ENCODE measurements at regions not wholly inside any gene's neighbourhood (a gene's known extent, or its start where the extent isn't known, plus 50 kb on each side); places are given as distances from the start of the nearest gene placed in this dataset.
"Not testable (repeated sequence)": the region's sequence is repeated elsewhere in the genome, so short reads cannot be mapped to it uniquely, and the experiment has no call there.

DNA sequence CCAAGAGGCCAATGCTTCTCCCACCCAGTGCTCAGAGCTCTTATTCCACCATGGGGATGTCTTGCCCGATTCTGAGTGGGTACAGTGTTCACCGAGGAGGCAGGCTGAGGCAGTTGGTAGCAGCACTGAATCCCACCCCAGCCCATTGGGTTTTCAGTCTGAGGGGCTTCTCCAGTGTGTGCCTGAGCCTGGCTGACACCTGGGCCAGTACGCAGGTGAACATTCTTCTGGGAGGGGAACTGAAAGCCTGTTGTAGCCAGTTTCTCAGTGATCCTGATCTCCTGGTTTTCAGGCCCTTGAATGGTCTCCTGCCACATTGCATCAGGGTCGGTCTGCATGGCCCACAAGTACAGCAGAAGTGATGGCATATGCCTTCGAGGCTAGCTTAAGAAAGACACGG lies 98.2 kb downstream of the TMEM17 start:
- H3K27ac Mint-ChIP-seq, result no peak overlapping the region
- no peak for DNase-seq
- H3K27me3 Mint-ChIP-seq (ENCODE audit: low read depth in 3 of 3), result peaks cover 6 to 11% (median 8%) of the 10 kb centered on the region in 3 donors
- H3K36me3 Mint-ChIP-seq, result no peaks in the 10 kb centered on the region
- peaks cover 5 to 16% of the 10 kb centered on the region in 2 donors for H3K4me1 Mint-ChIP-seq
- H3K9me3 Mint-ChIP-seq, result no peaks in the 10 kb centered on the region
- H3K4me3 Mint-ChIP-seq, result no peak overlapping the region

DNA sequence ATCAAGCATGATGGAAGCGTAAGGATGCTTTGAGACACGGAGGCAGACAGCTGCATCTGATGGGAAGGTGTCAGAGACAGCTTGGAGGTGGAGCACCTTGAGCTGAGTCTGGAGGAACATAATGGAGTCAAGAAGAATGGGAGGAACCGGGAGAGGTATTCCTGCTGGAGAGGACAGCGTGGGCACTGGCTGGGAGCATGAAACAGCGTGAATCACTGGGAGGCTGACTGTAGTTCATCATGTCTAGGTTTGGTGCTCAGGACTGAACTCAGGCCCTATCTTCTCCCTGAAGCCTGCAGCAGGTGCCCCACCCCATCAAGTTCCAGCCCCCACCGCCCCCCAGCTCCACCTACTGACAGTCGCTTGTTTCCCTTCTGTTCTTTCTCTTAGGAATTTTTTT lies 98.6 kb downstream of the TMEM17 start:
- Mint-ChIP-seq H3K27ac (peak overlapping the region in 1 of 6 donors; percentile 33), H3K27me3 (ENCODE audit: low read depth in 3 of 3) (peaks cover 4 to 6% (median 5%) of the 10 kb centered on the region in 3 donors), H3K4me3 (no peak overlapping the region), H3K36me3 (no peaks in the 10 kb centered on the region), H3K4me1 (peaks cover 5 to 12% of the 10 kb centered on the region in 2 donors), H3K9me3 (no peaks in the 10 kb centered on the region)
- no peak for DNase-seq

DNA sequence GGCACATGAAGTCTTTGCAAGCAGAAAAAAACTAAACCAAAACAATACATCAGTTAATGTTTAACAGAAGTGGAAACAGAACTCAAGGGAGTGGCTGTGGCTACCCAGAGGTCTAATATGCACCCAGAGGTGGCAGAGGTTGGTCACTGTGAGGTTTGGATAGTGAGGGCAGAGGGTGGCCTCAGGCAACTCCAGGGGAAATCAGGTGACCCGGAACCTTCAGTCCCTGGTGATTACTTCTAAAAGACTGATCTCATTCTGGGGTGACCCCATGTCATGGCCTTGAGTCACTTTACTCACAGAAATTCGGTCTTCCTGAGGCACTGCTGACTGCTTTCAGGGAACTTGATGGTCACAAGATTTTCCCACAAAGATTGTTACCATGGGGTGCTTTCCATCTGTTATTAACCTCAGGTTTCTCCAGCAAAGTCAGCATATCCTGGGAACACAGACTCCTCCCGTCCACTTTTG lies 99.4 kb downstream of the TMEM17 start:
- H3K36me3 Mint-ChIP-seq, result no peaks in the 10 kb centered on the region
- no peaks in the 10 kb centered on the region for H3K27me3 Mint-ChIP-seq (ENCODE audit: low read depth in 3 of 3)
- H3K4me3 Mint-ChIP-seq, result no peak overlapping the region
- peak in 1 of 3 donors; percentile 8 for DNase-seq
- H3K4me1 Mint-ChIP-seq, result peaks cover 0 to 4% of the 10 kb centered on the region in 2 donors
- H3K9me3 Mint-ChIP-seq, result no peaks in the 10 kb centered on the region
- no peak overlapping the region for H3K27ac Mint-ChIP-seq

DNA sequence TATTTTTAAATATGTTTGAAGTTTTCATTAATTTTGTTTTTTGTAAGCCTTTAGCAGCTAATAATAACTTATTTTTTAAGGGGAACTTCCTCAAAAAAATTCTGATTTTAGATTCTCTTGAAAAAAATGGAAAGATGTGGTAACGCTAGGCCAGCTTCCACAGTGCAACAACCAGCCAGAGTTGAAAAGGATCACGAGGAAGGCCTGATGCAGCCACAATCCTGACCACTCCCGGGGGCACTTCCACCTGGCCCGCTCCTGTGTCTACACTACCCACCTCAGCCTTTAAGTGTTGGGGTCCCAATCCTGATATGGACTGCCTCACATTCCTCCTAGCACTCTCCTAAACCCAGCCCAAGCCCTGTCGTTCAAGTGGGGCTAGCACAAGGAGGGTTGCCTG lies 101.1 kb downstream of the TMEM17 start:
- no peak overlapping the region for H3K27ac Mint-ChIP-seq
- DNase-seq, result no peak
- no peaks in the 10 kb centered on the region for H3K27me3 Mint-ChIP-seq (ENCODE audit: low read depth in 3 of 3)
- H3K9me3 Mint-ChIP-seq, result no peaks in the 10 kb centered on the region
- no peaks in the 10 kb centered on the region for H3K36me3 Mint-ChIP-seq
- no peak overlapping the region for H3K4me3 Mint-ChIP-seq
- no peaks in the 10 kb centered on the region for H3K4me1 Mint-ChIP-seq

DNA sequence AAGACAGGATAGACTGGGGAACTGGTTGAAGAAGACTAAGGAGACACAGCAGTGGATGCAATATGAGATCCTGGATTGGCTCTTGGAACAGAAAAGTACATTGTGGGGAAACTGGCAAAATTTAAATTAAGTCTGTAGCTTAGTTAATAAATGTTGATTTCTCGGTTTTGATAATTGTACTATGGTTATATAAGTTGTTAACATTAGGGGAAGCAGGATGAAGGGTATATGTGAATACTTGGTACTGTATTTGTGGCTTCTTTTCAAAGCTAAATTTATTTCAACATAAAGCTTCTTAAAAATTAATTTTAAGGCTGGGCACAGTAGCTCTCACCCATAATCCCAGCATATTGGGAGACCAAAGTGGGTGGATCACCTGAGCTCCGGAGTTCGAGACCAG lies 103.8 kb downstream of the TMEM17 start:
- no peaks in the 10 kb centered on the region for H3K9me3 Mint-ChIP-seq

DNA sequence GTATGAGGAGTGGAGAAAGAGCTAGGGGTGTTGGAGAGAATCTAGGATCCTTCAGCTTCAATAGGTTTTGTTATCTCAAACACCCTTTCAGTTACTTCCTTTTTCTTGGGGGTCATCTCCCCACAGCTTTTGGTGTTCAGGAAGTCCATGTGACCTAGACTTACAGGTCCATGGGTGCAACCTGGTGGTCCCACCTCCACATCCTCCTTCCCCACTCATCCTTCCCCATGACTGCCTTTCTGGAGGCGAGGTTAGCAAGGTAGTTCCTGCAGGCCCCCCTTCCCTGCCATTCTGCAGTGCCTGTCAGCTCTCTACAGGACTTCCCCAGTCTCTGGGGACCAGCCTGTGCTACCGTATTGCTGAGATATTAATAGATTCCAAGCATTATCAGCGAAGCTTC lies 107.6 kb downstream of the TMEM17 start:
- Mint-ChIP-seq H3K9me3 (no peaks in the 10 kb centered on the region), H3K27me3 (ENCODE audit: low read depth in 3 of 3) (no peaks in the 10 kb centered on the region), H3K27ac (no peak overlapping the region)

More for the DNA sequence above, 103.8 kb downstream of the TMEM17 start:
- Mint-ChIP-seq H3K36me3 (no peaks in the 10 kb centered on the region), H3K4me3 (no peak overlapping the region), H3K4me1 (peaks cover 0 to 9% of the 10 kb centered on the region in 2 donors), H3K27ac (no peak overlapping the region), H3K27me3 (ENCODE audit: low read depth in 3 of 3) (no peaks in the 10 kb centered on the region)
- no peak for DNase-seq

DNA sequence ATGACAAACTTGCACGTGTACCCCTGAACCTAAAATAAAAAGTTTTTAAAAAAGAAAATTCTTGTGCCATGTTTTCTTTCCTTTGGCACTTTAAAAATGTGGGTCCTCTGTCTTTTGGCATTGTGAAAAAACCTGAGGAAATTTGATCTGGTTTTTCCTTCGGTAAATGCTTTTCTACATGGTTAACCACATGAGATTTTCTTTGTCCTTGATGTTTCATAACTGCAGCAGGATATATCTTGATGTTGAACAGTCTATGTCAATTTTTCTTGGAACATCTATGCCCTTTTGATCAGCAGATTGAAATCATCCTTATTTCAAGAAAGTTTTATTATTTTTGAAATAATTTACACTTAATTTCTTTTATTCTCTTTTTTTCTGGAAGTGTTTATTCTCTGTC lies 109.1 kb downstream of the TMEM17 start:
- no peak overlapping the region for H3K4me3 Mint-ChIP-seq
- H3K36me3 Mint-ChIP-seq, result no peaks in the 10 kb centered on the region

More for the DNA sequence above, 107.6 kb downstream of the TMEM17 start:
- no peak for DNase-seq
- H3K4me3 Mint-ChIP-seq, result no peak overlapping the region
- H3K36me3 Mint-ChIP-seq, result no peaks in the 10 kb centered on the region
- H3K4me1 Mint-ChIP-seq, result peaks cover 0 to 9% of the 10 kb centered on the region in 2 donors

DNA sequence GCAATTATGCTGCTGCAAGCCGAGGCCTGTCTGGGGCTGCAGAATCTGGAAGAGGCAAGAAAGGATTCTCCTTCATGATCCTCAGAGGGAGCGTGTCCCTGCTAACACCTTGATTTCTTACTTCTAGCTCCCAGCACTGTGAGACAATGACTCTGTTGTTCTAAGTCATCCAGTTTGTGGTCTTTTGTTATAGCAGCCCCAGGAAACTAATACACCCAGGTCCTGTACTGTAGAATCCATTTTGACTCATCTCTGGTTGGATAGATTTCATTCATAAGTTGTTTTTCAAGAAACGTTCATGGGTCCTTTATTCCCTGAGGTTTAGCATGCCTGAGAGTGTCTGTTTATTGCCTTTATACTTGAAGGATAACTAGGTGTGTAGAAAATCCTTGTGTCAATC lies 112.7 kb downstream of the TMEM17 start:
- Mint-ChIP-seq H3K36me3 (no peaks in the 10 kb centered on the region), H3K27me3 (ENCODE audit: low read depth in 3 of 3) (peaks cover 0 to 4% (median 0%) of the 10 kb centered on the region in 3 donors), H3K4me1 (peaks cover 0 to 5% of the 10 kb centered on the region in 2 donors), H3K4me3 (no peak overlapping the region), H3K27ac (no peak overlapping the region), H3K9me3 (no peaks in the 10 kb centered on the region)
- no peak for DNase-seq

More for the DNA sequence above, 109.1 kb downstream of the TMEM17 start:
- H3K4me1 Mint-ChIP-seq, result peaks cover 0 to 9% of the 10 kb centered on the region in 2 donors
- H3K9me3 Mint-ChIP-seq, result no peaks in the 10 kb centered on the region
- DNase-seq, result no peak
- no peak overlapping the region for H3K27ac Mint-ChIP-seq
- peaks cover 0 to 2% (median 0%) of the 10 kb centered on the region in 3 donors for H3K27me3 Mint-ChIP-seq (ENCODE audit: low read depth in 3 of 3)

DNA sequence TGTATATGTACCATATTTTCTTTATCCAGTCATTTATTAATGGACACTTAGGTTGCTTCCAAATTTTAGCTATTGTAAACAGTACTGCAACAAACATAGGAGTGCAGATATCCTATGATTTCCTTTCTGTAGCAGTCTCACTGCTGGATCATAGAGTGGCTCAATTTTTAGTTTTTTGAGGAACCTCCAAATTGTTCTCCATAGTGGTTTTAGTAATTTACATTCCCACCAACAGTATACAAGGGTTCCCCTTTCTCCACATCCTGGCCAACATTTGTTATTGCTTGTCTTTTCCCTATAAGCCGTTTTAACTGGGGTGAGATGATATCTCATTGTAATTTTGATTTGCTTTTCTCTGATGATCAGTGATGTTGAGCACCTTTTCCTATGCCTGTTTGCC lies 114.3 kb downstream of the TMEM17 start:
- Mint-ChIP-seq H3K36me3 (no peaks in the 10 kb centered on the region), H3K27ac (no peak overlapping the region), H3K9me3 (no peaks in the 10 kb centered on the region), H3K4me3 (no peak overlapping the region), H3K27me3 (ENCODE audit: low read depth in 3 of 3) (peaks cover 0 to 4% (median 2%) of the 10 kb centered on the region in 3 donors), H3K4me1 (no peaks in the 10 kb centered on the region)
- DNase-seq, result no peak

DNA sequence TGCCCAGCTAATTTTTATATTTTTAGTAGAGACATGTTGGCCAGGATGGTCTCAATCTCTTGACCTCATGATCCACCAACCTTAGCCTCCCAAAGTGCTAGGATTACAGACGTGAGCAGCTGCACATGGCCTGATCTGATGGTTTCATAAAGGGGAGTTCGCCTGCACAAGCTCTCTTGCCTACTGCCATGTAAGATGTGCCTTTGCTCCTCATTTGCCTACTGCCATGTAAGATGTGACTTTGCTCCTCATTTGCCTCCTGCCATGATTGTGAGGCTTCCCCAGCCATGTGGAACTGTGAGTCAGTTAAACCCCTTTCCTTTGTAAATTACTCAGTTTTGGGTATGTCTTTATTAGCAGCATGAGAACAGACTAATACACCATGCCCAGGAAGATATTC lies 119.6 kb downstream of the TMEM17 start:
- not testable (repeated sequence) for H3K9me3 Mint-ChIP-seq; H3K4me3 Mint-ChIP-seq; H3K4me1 Mint-ChIP-seq; H3K27me3 Mint-ChIP-seq (ENCODE audit: low read depth in 3 of 3); H3K36me3 Mint-ChIP-seq; H3K27ac Mint-ChIP-seq; DNase-seq

DNA sequence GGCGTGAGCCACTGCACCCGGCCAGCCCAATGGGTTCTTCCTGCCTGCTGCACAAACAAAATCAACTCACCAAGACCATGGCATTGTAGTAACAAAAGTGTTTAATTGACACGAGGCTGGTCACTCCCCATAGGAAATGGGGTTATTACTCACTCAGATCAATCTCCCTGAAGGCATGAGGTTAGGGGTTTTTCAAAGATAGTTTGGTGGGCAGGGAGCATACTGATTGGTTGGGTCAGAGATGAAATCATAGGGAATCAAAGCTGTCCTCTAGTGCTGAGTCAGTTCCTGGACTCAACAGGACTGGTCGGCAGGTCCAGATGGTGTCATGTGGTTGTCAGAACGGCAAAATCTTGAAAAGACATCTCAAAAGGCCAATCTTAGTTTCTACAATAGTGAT lies 122.1 kb downstream of the TMEM17 start:
- Mint-ChIP-seq H3K27me3 (ENCODE audit: low read depth in 3 of 3) (peaks cover 0 to 2% (median 2%) of the 10 kb centered on the region in 3 donors), H3K4me3 (no peak overlapping the region), H3K27ac (no peak overlapping the region), H3K9me3 (no peaks in the 10 kb centered on the region), H3K4me1 (no peaks in the 10 kb centered on the region), H3K36me3 (no peaks in the 10 kb centered on the region)
- DNase-seq, result no peak

DNA sequence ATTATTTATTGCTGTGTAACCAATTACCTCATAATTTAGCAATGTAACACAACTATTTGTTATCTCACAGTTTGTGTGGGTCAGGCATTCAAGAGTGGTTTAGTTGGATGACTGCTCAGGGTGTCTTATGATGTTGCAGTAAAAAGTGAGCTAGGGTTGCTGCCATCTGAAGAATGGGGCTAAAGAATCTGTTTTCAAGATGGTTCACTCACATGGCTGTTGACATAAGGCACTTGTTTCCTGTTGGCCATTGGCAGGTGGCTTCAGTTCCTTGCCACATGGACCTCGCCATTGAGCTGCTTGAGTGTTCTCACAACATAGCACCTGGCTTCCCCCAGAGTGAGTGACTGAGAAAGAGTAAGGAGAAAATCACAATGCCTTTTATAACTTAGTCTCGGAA lies 123.2 kb downstream of the TMEM17 start:
- no peaks in the 10 kb centered on the region for H3K4me1 Mint-ChIP-seq
- DNase-seq, result no peak
- no peaks in the 10 kb centered on the region for H3K9me3 Mint-ChIP-seq
- H3K4me3 Mint-ChIP-seq, result no peak overlapping the region
- H3K27ac Mint-ChIP-seq, result no peak overlapping the region
- peaks cover 0 to 2% (median 2%) of the 10 kb centered on the region in 3 donors for H3K27me3 Mint-ChIP-seq (ENCODE audit: low read depth in 3 of 3)
- H3K36me3 Mint-ChIP-seq, result no peaks in the 10 kb centered on the region

DNA sequence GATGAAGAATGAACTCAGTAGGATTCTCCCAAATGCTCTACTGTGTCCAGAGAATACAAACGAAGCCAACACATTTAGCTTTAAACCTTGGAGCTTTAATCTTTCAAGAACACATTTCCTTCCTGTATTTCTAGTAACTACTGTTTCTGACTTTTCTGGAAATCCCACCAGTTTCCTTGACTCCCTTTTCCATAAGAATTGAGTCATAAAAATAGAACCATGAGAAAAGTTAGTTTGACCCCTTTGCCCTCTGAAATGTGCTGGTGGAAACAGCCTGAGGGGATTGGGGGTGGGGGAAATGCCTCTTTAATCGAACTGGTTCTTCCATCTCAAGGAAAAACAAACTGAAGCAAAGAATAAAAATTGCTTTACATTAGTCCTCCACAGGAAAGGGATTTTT lies 123.9 kb downstream of the TMEM17 start:
- no peaks in the 10 kb centered on the region for H3K9me3 Mint-ChIP-seq
- peaks cover 0 to 2% (median 2%) of the 10 kb centered on the region in 3 donors for H3K27me3 Mint-ChIP-seq (ENCODE audit: low read depth in 3 of 3)
- H3K36me3 Mint-ChIP-seq, result no peaks in the 10 kb centered on the region
- no peak overlapping the region for H3K4me3 Mint-ChIP-seq
- no peak overlapping the region for H3K27ac Mint-ChIP-seq
- no peaks in the 10 kb centered on the region for H3K4me1 Mint-ChIP-seq
- DNase-seq, result no peak

DNA sequence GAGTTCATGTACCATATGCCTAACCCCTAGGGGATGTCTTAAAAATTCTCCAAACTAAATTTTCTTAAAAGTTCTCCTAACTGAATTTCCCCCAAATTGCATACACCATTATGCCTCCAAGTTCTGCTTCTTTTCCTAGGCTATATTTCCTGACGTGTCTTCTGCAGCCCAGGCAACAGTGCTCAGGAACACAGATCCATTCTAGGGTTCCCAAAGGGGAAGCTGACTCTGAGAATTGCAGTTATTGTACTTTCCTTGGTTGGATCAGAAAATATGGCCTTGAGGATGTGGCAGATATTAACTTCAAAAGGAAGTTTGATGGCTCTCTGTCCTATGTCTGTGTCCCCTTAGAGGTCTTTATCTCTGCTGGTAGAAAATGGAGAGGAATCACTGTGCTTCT lies 124.3 kb downstream of the TMEM17 start:
- H3K27ac Mint-ChIP-seq, result no peak overlapping the region
- no peak for DNase-seq
- peaks cover 0 to 2% (median 0%) of the 10 kb centered on the region in 3 donors for H3K27me3 Mint-ChIP-seq (ENCODE audit: low read depth in 3 of 3)
- no peaks in the 10 kb centered on the region for H3K9me3 Mint-ChIP-seq
- H3K4me1 Mint-ChIP-seq, result no peaks in the 10 kb centered on the region
- H3K4me3 Mint-ChIP-seq, result no peak overlapping the region
- H3K36me3 Mint-ChIP-seq, result no peaks in the 10 kb centered on the region

DNA sequence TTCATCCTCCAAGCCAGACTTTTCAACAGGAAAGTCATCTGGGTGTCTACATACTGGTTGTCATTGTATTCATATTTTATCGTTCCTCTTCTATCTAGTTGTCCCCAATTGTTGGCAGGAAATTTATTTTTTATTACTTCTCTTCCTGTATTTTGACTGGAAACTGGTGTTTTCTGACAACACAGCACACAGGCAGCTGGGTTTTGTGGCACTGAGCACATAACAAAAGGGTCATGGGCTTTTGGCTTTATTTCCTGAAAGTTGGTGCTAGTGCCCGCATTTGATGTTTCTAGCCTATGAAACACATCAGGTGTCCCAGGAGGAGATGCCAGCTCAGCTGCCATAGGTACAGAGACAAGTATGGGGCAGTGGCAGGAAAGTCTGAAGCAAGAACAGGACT lies 126.4 kb downstream of the TMEM17 start:
- H3K27ac Mint-ChIP-seq, result no peak overlapping the region
- no peak overlapping the region for H3K4me3 Mint-ChIP-seq
- DNase-seq, result no peak
- H3K27me3 Mint-ChIP-seq (ENCODE audit: low read depth in 3 of 3), result peaks cover 0 to 4% (median 0%) of the 10 kb centered on the region in 3 donors
- H3K36me3 Mint-ChIP-seq, result no peaks in the 10 kb centered on the region
- no peaks in the 10 kb centered on the region for H3K9me3 Mint-ChIP-seq
- no peaks in the 10 kb centered on the region for H3K4me1 Mint-ChIP-seq

Measured in immature natural killer cell (primary cell).